Left colon (tissue), 2 donors: ENCODE measurements at regions not wholly inside any gene's neighbourhood (a gene's known extent, or its start where the extent isn't known, plus 50 kb on each side); places are given as distances from the start of the nearest gene placed in this dataset.
"Not testable (repeated sequence)": the region's sequence is repeated elsewhere in the genome, so short reads cannot be mapped to it uniquely, and the experiment has no call there.

ENCODE experiments used
- ATAC-seq: fragments of 200-7000 bp; cut with Tn5 transposase; one replicate; pipeline ENCODE4 v1.9.1; 2020; ENCODE audit warnings: mild to moderate bottlenecking, moderate library complexity
- DNase-seq, 2 donors: peaks; one replicate each; pipeline ENCODE4 v3.0.0-alpha.2; 2020
- intact Hi-C, 2 donors: fragments of 100-400 bp; cut with DNase I in 1 of 2; cut with micrococcal nuclease in 1 of 2; formaldehyde crosslinking; loops; one replicate each; pipeline versions ENCODE4 v1.11.2 to v1.14.0; 2022; cut with DNase I, micrococcal nuclease
- donor health status: DM: no; HTN: no; CAD: no.
- donor health status: DM: yes; HTN: yes; CAD: no.

DNA sequence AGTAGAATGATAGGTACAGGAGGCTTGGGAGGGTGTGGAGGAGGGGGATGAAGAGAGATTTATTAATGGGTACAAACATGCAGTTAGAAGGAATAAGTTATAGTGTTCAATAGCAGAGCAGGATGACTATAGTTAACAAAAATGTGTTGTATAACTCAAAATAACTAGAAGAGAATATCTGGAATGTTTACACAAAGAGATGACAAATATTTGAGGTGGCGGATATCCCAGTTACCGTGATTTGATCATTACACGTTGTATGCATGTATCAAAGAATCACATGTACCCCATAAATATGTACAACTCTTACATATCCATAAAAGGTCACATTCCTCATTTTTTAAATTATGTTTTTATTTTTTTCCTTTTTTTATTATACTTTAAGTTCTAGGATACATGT is 456.6 kb downstream of the MAGEB5 start:
- intact Hi-C loops = no loop called here
- no peak for ATAC-seq
- DNase-seq = no peak

DNA sequence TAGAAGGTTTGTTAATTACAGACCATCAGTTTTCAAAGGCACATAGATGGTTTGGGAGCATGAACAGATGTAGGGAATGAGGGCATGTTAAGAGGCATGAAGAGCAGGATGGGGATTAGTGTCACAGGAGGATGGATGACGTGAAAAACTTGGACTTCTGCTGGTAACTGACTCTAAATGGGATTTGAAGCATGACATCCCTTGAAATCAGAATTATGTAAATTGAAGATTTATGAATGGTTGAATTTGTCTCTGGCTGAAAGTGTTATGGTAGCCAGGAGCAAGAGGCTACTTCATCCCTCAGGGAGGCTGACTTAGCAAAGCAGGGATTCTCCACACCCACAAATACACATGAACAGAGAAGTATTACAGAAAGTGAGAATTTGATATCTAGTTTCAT is 454.6 kb downstream of the MAGEB5 start:
- ATAC-seq = no peak
- DNase-seq = no peak

GRCh38 chrX:26664919-26665318 is 448.9 kb downstream of the MAGEB5 start:
- intact Hi-C loops = no loop called here
- ATAC-seq = no peak

More for the DNA sequence above, 454.6 kb downstream of the MAGEB5 start:
- intact Hi-C loops = no loop called here

GRCh38 chrX:26653050-26653449 is 437.1 kb downstream of the MAGEB5 start:
- DNase-seq (no peak), ATAC-seq (no peak)
- intact Hi-C loops = no loop called here

More at GRCh38 chrX:26664919-26665318, 448.9 kb downstream of the MAGEB5 start:
- DNase-seq = no peak

DNA sequence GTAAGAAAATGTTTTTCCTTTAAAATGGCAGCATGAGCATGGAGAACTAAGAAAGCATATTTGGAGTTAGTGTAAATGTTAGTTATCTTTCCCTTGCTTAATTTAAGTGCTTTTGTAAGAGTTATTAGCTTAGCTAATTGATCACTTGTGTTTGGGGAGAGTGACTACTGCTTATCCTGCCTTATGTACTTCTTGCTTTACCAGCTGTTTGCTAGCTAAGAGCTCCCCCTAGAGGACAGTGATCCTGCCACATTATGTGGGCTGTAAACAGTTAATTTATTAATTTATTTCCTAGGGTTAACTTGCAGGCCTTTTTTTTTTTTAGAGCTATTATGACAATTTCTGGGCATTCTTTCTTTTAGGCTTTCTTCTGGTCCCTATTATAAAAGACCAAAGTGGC is 435.8 kb downstream of the MAGEB5 start:
- intact Hi-C loops = no loop called here
- ATAC-seq (no peak), DNase-seq (no peak)

DNA sequence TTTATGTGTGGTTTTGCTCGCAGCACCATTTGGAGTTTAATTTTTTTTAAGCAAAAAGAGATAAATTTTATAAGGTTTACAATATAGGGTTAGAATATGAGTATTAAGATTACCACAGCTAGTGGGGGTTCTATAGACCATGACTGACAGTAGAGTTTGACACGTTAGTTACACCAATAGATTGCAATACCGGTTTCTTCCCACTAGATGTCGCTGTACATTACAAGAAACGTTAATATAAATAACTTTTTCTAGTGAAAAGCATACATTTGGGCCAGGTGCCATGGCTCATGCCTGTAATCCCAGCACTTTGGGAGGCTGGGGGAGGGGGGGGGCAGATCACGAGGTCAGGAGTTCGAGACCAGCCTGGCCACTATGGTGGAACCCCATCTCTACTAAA is 433.6 kb downstream of the MAGEB5 start:
- DNase-seq (no peak), ATAC-seq (no peak)
- intact Hi-C loops = no loop called here

GRCh38 chrX:26631385-26631784 is 415.4 kb downstream of the MAGEB5 start:
- ATAC-seq (no peak), DNase-seq (no peak)
- intact Hi-C loops = no loop called here

- no peak for DNase-seq
- intact Hi-C loops = no loop called here
- no peak for ATAC-seq
Measured at GRCh38 chrX:26613956-26614355, 398.0 kb downstream of the MAGEB5 start.

DNA sequence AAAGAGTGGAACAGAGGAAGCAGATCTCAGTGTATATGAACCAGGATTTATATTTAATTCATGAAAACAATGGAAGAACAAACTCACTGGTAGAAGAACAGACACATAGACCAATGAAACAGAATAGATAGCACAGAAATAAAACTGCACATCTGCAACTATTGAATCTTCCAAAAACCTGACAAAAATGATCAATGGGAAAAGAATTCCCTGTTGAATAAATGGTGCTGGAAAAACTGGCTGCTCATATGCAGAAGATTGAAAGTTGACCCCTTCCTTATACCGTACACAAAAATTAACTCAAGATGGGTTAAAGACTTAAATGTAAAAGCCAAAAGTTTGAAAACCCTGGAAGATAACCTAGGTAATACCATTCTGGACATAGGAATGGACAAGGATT is 391.0 kb downstream of the MAGEB5 start:
- intact Hi-C loops = no loop called here
- DNase-seq = no peak
- no peak for ATAC-seq

- intact Hi-C loops = no loop called here
- DNase-seq = no peak
- no peak for ATAC-seq
Measured at GRCh38 chrX:26597981-26598380, 382.0 kb downstream of the MAGEB5 start.

DNA sequence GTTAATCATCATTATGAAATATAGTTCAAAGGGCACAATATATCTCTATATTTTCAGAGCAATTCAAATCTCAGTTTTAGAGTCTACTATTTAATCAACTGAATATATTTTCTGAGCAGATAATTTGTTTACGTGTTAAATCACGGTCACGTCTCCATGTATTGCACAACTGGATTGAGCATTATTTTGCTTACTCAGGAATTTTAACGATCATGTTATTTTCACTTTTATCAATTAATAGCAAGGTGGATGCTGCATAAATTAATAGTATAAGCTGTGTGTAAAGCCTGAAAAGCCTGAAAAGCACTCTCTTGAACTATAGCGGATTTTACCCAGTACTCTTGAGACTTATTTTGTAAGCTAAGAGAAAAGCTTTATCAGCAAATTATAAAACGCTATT is 374.9 kb downstream of the MAGEB5 start:
- intact Hi-C loops = no loop called here
- ATAC-seq (no peak), DNase-seq (no peak)

- intact Hi-C loops = no loop called here
- no peak for ATAC-seq
- no peak for DNase-seq
Measured at GRCh38 chrX:26586570-26586969, 370.6 kb downstream of the MAGEB5 start.

- no peak for ATAC-seq
- no peak for DNase-seq
- intact Hi-C loops = no loop called here
Measured at GRCh38 chrX:26581091-26581490, 365.1 kb downstream of the MAGEB5 start.

- DNase-seq (no peak), ATAC-seq (no peak)
- intact Hi-C loops = no loop called here
Measured at GRCh38 chrX:26580021-26580420, 364.1 kb downstream of the MAGEB5 start.

- ATAC-seq (no peak), DNase-seq (no peak)
- intact Hi-C loops = no loop called here
Measured at GRCh38 chrX:26574234-26574633, 358.3 kb downstream of the MAGEB5 start.

GRCh38 chrX:26562156-26562555 is 346.2 kb downstream of the MAGEB5 start:
- no peak for ATAC-seq
- DNase-seq = no peak
- intact Hi-C loops = no loop called here

DNA sequence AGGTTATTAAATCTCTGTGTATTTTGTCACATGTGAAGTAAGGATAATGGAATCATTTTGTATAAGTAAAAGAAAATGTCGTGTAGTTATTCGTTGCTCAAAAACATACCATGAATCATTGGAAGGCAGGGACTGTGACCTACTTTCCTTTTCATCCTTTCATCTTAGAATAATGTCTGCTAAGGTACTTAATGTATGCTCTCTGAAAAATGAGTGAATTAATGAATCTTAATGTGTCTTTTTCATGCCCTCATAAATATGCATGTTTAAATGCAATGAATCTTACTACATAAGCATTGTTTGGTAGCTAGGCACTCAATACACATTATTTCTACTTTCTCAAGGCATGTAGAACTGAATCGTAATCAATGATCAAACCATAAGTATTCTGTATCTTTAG is 343.9 kb downstream of the MAGEB5 start:
- ATAC-seq = no peak
- no peak for DNase-seq
- intact Hi-C loops = no loop called here

DNA sequence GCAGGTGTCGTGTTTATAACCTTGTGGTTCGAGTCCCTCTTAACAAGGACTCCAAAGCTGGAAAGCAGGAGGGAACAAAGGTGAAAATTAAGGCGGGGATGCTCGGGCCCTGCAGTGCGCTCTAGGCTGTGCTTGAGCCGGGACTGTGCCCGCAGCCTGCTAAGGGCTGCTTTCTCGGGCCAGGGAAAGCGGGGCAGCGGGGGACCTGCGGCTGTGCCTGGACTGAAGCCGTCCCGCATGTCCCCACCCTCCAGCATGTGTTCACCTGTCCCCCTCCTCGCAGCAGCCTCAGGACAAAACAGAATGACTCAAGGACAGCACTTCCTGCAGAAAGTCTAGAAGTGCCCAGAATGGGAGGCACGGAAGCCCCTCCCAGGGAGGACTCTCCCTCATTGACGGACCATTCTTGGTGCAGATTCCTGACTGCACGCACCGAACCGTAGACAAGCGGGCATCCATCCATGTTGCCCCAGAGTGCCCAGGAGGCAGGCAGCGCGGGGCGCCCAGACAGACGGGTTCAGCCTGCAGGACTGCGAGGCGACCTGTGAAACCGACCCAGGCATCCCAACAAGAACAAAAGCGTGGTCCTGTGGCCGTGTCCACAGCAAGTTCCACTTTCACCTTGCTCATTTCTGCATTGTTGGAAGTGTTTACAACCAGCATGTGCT is 342.9 kb downstream of the MAGEB5 start:
- DNase-seq = no peak
- ATAC-seq = no peak
- intact Hi-C loops = no loop called here

- ATAC-seq = no peak
- intact Hi-C loops = no loop called here
- DNase-seq = no peak
Measured at GRCh38 chrX:26557691-26558321, 341.8 kb downstream of the MAGEB5 start.

- intact Hi-C loops, DNase-seq, ATAC-seq: not testable (repeated sequence)
Measured at GRCh38 chrX:26525768-26526167, 309.8 kb downstream of the MAGEB5 start.

GRCh38 chrX:26522501-26522900 is 306.5 kb downstream of the MAGEB5 start:
- DNase-seq = no peak
- intact Hi-C loops = no loop called here
- ATAC-seq = no peak
